Astrocyte of the cerebellum (primary cell): ENCODE measurements at regions not wholly inside any gene's neighbourhood (a gene's known extent, or its start where the extent isn't known, plus 50 kb on each side); places are given as distances from the start of the nearest gene placed in this dataset.
A peak's percentile ranks its signal among the peaks of the same experiment; 100 is the strongest.

Experiments used
- DNase-seq: peaks from one replicate; pipeline ENCODE4 v3.0.0-alpha.2; 2011; ENCODE audit warnings: low read depth
- H3K4me3 ChIP-seq: 2 replicates; pipeline ENCODE4 v1.5.1; 2011; ENCODE audit warnings: mild to moderate bottlenecking, low read depth, low read length, moderate library complexity
- CTCF ChIP-seq: IDR thresholded peaks from 2 replicates; pipeline ENCODE4 v1.5.1; 2012; ENCODE audit warnings: low read length, low read depth, moderate library complexity, mild to moderate bottlenecking; ENCODE audit errors: missing control alignments
- in situ Hi-C: cut with HindIII; loops from 2 replicates; pipeline ENCODE4 v1.10.0; 2017; ENCODE audit warnings: low sequenced_read_pairs

- no peak overlapping the region for H3K4me3 ChIP-seq
- no peak for TF ChIP-seq CTCF
- in situ Hi-C loops: no loop called here
- no peak for DNase-seq
These were observed 323.0 kb downstream of the HS3ST1 start for GRCh38 chr4:11105715-11106114.

- no peak overlapping the region for H3K4me3 ChIP-seq
- TF ChIP-seq CTCF: no peak
- in situ Hi-C loops: no loop called here
- no peak for DNase-seq
These were observed 330.2 kb downstream of the HS3ST1 start for GRCh38 chr4:11098461-11098860.

- no peak for TF ChIP-seq CTCF
- DNase-seq: no peak
- H3K4me3 ChIP-seq: no peak overlapping the region
- in situ Hi-C loops: no loop called here
These were observed 331.0 kb downstream of the HS3ST1 start for GRCh38 chr4:11097725-11098124.

DNA sequence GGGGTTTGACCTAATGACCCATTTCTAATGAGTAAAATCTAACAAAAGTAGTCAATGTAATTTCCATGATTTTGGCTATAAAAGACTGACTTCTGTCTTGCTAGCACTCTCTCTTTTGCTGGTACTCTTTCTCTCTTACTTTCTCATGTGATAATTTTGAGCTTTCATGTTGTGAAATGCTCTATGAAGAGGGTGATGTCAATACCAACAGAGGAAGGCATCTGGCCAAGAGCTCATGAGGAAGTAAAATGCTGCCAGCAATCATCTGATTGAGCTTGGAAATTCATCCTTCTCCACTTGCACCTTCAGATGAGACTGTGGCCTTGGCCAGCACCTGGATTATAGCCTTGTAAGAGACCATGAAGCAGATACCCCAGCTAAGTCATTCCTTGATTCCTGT is 347.7 kb downstream of the HS3ST1 start:
- in situ Hi-C loops: no loop called here
- TF ChIP-seq CTCF: no peak
- DNase-seq: no peak
- H3K4me3 ChIP-seq: no peak overlapping the region

- in situ Hi-C loops: no loop called here
- no peak overlapping the region for H3K4me3 ChIP-seq
- DNase-seq: peak; percentile 22
- no peak for TF ChIP-seq CTCF
These were observed 349.5 kb downstream of the HS3ST1 start for GRCh38 chr4:11079171-11079570.

GRCh38 chr4:11074581-11075241 is 354.0 kb downstream of the HS3ST1 start:
- no peak for TF ChIP-seq CTCF
- in situ Hi-C loops: no loop called here
- no peak for DNase-seq
- no peak overlapping the region for H3K4me3 ChIP-seq

DNA sequence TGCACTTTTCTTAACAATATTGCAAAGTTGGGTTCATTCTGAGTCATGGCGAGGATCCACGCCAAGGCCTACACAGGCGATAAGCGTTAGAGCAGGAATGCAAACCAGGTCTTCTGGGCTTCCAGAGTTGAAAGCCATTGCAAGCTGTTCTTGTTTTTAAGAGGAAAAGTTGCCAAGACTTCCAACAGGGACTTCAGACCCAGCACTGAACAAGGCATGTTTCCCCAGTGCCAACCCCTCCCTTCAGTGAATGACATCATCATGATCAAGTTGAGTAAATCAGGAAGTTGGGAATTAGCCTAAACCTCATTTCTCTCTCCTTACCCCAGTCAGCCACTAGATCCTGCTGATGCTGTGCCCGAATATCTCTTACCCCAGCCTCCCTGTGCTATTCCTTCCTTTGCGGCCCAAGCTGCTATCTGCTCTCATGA is 355.1 kb downstream of the HS3ST1 start:
- peak; percentile 99 for DNase-seq
- peak; percentile 18 for TF ChIP-seq CTCF
- in situ Hi-C loops: no loop called here
- H3K4me3 ChIP-seq: no peak overlapping the region
